ENCODE measurements at regions not wholly inside any gene's neighbourhood (a gene's known extent, or its start where the extent isn't known, plus 50 kb on each side); places are given as distances from the start of the nearest gene placed in this dataset.

DNA sequence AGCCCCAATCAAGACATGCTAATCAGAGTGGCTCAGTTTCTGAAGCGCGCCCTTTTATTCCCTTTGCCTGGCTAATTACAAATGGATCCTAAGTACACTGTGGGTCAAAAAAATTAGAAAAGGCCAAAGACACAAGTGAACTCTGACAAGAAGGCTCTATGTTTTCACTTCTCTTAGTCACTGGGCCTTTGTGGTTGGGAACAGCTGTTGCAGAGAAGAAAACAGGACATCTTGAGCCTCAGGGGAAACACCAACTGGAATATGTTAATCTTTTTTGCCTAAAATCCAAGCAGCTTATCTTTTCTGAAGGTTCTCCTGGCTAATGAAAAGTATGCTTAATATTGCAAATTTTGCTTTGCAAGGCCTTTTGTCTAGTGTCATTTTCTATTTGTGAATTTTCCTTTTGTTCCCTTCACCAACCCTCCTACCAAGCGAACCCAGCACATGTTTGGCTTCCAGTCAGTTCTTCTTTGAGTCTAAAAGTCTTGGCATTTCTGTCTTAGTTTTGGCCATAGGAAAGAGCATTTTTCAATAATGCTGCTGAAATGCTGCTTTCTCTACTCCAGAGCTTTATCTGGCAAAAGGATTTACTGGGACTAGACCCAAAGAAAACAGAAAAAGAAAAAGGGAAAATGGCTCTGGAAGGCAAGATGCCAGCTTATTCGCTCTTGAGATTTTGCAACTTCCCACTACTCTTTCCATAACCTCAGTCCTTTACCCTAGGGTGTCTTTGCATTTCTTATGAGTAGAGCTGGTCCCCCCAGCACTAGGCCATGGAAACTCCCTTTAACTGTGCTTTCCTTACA, 440.2 kb upstream of the ST6GAL2 start:
- Mint-ChIP-seq H3K4me3 (no peak overlapping the region), H3K9me3 (peaks cover 2 to 32% (median 17%) of the 10 kb centered on the region in 9 donors), H3K27me3 (no peaks in the 10 kb centered on the region), H3K4me1 (no peaks in the 10 kb centered on the region), H3K36me3 (peaks cover 0 to 6% (median 0%) of the 10 kb centered on the region in 3 donors), H3K27ac (no peak overlapping the region)
- POLR2A ChIA-PET: no interaction called here
- ATAC-seq (no peak), DNase-seq (no peak)

DNA sequence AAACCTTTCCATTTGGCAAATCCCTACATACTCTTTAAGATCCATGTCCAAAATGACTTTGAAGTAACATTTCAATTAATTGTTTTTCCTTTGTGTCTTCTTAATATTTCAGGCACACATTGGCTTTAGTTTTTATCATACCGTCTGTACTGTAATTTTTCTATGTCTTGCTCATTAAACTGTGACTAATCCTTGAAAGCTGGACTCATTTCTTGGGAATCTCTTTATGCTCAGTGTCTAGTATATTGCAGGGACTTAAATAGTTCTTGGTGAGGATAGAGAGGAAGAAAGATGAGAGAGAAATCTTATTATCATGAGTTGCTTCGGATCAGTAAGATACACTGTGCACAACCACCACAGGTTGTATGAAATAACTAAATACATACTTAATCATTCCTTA, 448.3 kb upstream of the ST6GAL2 start:
- Mint-ChIP-seq H3K4me3 (no peak overlapping the region), H3K36me3 (no peaks in the 10 kb centered on the region), H3K4me1 (no peaks in the 10 kb centered on the region), H3K27me3 (peaks cover 0 to 6% (median 0%) of the 10 kb centered on the region in 5 donors), H3K9me3 (peaks cover 0 to 38% (median 11%) of the 10 kb centered on the region in 9 donors), H3K27ac (no peak overlapping the region)
- ATAC-seq (no peak), DNase-seq (no peak)
- POLR2A ChIA-PET: no interaction called here

DNA sequence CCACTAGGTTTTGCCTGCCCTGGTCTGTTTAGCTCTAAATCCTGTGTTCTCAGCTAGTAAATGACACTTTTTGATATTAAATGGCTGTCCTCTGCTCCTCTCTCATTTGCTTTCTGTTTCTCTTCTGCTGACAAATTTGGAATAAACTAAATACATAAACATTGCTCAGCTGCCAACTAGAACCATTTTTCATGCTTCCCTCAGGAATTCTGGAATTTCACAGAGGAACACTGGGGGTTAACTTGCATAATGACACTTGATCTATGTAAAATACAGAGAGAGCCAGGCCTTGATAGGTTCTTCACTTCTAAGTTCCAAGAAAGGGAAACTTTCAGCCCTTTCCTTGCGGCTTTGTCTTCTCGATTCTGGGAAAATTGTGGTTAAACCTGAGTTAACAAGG, 450.6 kb upstream of the ST6GAL2 start:
- Mint-ChIP-seq H3K27ac (no peak overlapping the region), H3K36me3 (no peaks in the 10 kb centered on the region), H3K4me3 (no peak overlapping the region), H3K4me1 (no peaks in the 10 kb centered on the region), H3K9me3 (peaks cover 0 to 42% (median 6%) of the 10 kb centered on the region in 9 donors), H3K27me3 (peaks cover 0 to 6% (median 0%) of the 10 kb centered on the region in 5 donors)
- POLR2A ChIA-PET: no interaction called here
- DNase-seq: no peak
- ATAC-seq: no peak

DNA sequence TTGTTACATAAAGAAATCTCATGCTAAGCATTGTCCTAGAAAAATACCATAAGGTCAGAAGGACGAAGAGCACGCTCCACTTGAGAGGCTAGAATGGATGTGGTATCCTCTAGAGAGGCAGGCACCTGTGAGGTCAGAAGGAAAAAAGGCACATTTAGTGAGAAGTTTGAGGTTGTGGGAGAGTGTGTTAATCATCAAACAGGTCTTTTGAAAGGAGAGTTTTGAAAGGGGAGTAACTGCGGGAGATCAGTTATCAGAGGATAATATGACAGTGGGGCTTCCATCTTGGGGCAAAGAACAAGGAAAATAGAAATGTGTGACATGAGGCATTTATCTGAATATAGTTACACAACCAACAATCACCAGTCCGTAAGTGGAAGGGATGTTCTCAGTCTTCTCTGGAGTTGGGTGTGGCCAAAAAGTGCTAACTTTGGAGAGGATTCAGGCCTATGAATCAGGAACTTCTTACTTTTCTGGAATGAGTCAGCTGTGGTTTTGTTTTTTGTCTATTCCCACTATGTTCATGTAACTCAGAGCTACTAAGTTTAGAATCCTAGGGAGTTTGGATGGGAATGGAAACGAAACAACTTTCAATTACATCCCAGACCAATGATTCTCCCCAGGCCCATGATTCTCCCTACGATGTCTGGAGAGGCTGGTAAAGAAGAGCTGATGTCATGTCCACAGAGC, 451.4 kb upstream of the ST6GAL2 start:
- ATAC-seq: no peak

DNA sequence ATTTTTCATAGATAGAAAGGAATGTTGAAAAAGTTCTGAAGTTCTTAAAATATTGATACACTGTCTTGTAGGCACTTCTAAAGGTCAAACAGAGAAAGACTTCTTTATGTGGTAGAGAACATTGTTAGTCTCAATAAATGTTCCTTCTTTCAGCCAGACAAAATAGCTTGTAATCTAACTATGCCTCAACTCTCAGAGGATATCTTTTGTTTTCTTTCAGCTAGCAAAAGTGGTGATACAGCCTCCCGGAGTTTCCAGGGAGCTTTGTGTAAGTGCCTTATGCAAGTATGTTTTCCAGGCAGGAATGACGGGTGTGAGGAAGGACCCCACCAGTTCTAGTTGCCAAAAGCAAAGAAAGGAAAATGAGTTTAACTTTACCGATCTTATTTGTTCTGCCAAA, 452.1 kb upstream of the ST6GAL2 start:
- POLR2A ChIA-PET: no interaction called here
- Mint-ChIP-seq H3K4me3 (no peak overlapping the region), H3K4me1 (no peaks in the 10 kb centered on the region), H3K27me3 (peaks cover 0 to 6% (median 0%) of the 10 kb centered on the region in 5 donors), H3K36me3 (no peaks in the 10 kb centered on the region), H3K9me3 (peaks cover 0 to 33% (median 4%) of the 10 kb centered on the region in 9 donors), H3K27ac (no peak overlapping the region)
- DNase-seq (no peak), ATAC-seq (no peak)

More for the DNA sequence above, 451.4 kb upstream of the ST6GAL2 start:
- no peak for DNase-seq
- Mint-ChIP-seq H3K36me3 (no peaks in the 10 kb centered on the region), H3K27ac (no peak overlapping the region), H3K4me3 (no peak overlapping the region), H3K27me3 (peaks cover 0 to 6% (median 0%) of the 10 kb centered on the region in 5 donors), H3K4me1 (no peaks in the 10 kb centered on the region), H3K9me3 (peaks cover 0 to 40% (median 3%) of the 10 kb centered on the region in 9 donors)
- POLR2A ChIA-PET: no interaction called here

DNA sequence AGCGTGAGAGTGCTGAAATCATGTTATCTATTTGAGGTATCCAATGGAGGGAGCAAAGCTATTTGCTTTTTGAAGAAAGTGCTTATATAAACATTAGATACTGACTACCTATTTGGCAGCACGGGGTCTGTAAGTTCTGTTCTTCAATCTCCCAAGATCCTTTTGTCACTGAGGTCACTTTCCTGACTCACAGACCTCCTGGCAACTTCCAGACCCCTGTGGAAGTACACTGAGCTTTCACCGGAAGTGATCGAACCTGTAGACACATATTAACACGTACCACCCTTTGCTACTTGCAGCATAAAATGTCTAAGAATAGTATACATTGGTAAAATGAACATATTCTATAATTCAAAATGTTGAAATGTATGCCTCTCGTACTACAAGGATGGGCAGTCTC, 452.6 kb upstream of the ST6GAL2 start:
- POLR2A ChIA-PET: no interaction called here
- Mint-ChIP-seq H3K36me3 (no peaks in the 10 kb centered on the region), H3K4me1 (no peaks in the 10 kb centered on the region), H3K9me3 (peaks cover 0 to 33% (median 4%) of the 10 kb centered on the region in 9 donors), H3K4me3 (no peak overlapping the region), H3K27me3 (peaks cover 0 to 6% (median 0%) of the 10 kb centered on the region in 5 donors), H3K27ac (no peak overlapping the region)
- DNase-seq: no peak
- no peak for ATAC-seq

DNA sequence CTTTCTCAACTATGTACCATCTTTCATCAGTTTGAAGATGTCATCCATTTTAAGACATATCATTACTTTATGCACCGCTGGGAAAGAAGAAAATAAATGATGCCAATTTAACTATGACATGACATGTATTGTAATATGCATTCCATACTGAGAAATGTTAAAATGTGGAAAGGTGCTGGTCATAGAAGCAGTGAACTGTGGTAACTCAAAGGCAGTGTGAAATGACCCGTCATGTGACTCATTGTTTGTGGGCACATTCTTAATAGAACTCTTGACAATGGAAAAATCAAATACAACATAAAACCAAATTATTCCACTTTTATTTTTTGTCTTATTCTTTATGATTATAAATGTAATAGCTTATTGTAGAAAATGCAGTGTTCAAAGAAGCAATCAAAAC, 455.0 kb upstream of the ST6GAL2 start:
- no peak overlapping the region for H3K4me3 Mint-ChIP-seq
- no peaks in the 10 kb centered on the region for H3K4me1 Mint-ChIP-seq
- no peak for DNase-seq
- no peak overlapping the region for H3K27ac Mint-ChIP-seq
- H3K27me3 Mint-ChIP-seq: peaks cover 0 to 6% (median 0%) of the 10 kb centered on the region in 5 donors
- no peak for ATAC-seq
- H3K9me3 Mint-ChIP-seq: peaks cover 0 to 33% (median 4%) of the 10 kb centered on the region in 9 donors
- no peaks in the 10 kb centered on the region for H3K36me3 Mint-ChIP-seq
- POLR2A ChIA-PET: no interaction called here

DNA sequence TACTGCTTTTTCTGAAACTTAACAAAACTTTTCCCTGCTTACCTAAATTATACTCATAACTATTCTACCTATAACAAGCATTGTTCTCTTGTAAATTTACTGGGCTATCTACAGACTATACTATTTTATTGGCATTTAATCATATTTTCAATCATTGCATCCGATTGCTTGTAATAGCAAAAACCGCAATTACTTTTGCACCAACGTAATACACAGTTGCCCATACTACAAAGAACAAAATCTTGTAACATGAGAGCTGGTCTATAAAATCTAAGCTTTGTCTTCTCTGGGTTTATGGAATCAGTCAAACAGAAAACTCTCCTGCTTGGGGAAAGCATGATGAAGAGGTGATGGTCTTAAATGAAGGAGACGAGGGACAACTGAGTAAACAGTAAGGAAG, 463.4 kb upstream of the ST6GAL2 start:
- peaks cover 0 to 19% (median 11%) of the 10 kb centered on the region in 9 donors for H3K9me3 Mint-ChIP-seq
- no peaks in the 10 kb centered on the region for H3K36me3 Mint-ChIP-seq
- peaks cover 0 to 1% (median 0%) of the 10 kb centered on the region in 5 donors for H3K27me3 Mint-ChIP-seq
- no peak overlapping the region for H3K4me3 Mint-ChIP-seq
- no peaks in the 10 kb centered on the region for H3K4me1 Mint-ChIP-seq
- ATAC-seq (no peak), DNase-seq (no peak)
- POLR2A ChIA-PET: no interaction called here
- H3K27ac Mint-ChIP-seq: peak overlapping the region in 1 of 10 donors; percentile 60

DNA sequence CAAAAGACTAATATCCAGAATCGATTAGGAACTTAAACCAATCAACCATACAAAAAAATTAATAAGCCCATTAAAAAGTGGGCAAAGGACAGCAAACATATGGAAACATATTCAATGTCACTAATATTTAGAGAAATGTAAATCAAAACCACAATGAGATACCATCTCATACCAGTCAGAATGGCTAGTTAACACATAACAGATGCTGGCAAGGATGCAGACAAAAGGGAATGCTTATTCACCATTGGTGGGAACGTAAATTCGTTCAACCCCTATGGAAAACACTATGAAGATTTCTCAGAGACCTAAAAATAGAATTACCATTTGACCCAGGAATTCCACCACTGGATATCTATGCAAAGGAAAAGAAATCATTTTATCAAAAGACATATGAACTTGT, 468.2 kb upstream of the ST6GAL2 start:
- no peak overlapping the region for H3K4me3 Mint-ChIP-seq
- H3K4me1 Mint-ChIP-seq: no peaks in the 10 kb centered on the region
- no peaks in the 10 kb centered on the region for H3K36me3 Mint-ChIP-seq
- DNase-seq (no peak), ATAC-seq (no peak)
- peaks cover 0 to 1% (median 0%) of the 10 kb centered on the region in 5 donors for H3K27me3 Mint-ChIP-seq
- H3K27ac Mint-ChIP-seq: no peak overlapping the region
- POLR2A ChIA-PET: no interaction called here
- H3K9me3 Mint-ChIP-seq: peaks cover 0 to 18% (median 9%) of the 10 kb centered on the region in 9 donors

DNA sequence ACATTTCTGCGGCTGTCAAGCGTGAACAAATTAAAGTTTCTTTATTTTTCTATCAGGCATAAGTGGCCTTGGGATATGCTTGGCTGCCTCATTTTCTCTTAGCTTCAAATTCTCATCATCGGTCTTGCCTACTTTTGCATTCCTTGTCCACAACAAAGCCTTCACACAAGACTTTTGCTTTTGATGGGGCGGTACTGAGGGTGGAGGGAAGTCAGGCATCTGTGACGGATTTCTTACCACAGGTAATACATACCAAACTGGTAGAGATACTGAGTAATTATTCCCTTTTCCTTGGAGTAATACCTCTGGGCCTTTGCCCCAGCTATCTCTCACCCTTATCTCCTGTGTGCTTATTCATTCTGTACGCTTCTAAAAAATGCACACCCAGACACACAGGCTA, 468.3 kb upstream of the RGPD4 start:
- Mint-ChIP-seq H3K27ac (no peak overlapping the region), H3K27me3 (no peaks in the 10 kb centered on the region), H3K4me1 (no peaks in the 10 kb centered on the region), H3K36me3 (no peaks in the 10 kb centered on the region), H3K4me3 (no peak overlapping the region), H3K9me3 (peaks cover 0 to 11% (median 3%) of the 10 kb centered on the region in 9 donors)
- ATAC-seq (no peak), DNase-seq (no peak)
- POLR2A ChIA-PET: no interaction called here

DNA sequence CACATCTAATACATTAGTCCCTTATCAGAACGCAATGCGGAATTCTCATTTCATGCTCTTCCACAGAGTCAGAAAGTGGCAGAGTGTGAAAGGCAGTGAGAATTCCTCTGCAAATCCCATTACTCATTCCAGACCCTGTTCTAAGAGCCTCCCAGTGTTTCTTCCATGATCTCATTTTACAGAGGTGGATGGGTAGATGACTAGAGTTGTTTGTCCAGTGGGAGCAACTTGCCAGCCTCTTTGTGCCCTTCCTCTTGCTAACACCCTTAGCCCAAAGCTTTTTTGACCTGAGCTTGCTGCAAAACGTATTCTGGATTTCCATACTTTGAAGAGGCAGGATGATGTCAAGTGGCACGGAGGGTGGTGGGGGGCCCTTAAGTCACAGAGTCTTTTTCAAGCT, 467.7 kb upstream of the RGPD4 start:
- Mint-ChIP-seq H3K27me3 (no peaks in the 10 kb centered on the region), H3K36me3 (no peaks in the 10 kb centered on the region)

DNA sequence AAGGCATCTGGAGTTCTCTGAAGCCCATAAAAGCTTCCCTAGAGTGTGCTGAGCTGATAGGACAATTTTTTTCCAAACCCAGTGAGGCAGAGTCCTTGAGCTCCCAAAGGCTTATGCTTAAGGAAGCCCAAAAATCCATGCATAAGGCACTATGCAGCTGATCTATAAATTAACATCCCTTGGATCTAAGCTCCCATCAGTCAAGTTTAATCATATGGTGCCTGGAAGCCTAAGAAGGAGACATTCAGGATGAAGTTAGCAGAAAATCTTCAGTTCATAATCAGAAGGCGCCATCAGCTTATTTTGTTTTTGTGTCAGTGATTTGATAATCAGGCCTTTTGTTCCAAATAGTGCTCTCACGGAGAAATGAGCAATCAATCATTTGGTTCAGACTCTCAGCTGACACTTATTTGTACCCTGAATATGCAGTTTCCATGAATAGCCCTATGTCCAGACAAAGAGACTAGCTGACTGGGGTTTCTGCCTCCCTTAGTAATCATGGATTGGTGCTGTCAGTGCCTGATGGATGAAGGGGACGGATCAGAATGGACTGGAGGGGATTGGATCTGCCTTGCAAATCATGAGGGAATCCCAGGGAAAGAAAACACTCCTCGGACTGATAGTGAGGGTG, 464.8 kb upstream of the RGPD4 start:
- no peak overlapping the region for H3K27ac Mint-ChIP-seq
- no peaks in the 10 kb centered on the region for H3K27me3 Mint-ChIP-seq
- no peak for ATAC-seq
- H3K9me3 Mint-ChIP-seq: peaks cover 0 to 30% (median 2%) of the 10 kb centered on the region in 9 donors
- POLR2A ChIA-PET: no interaction called here
- H3K4me3 Mint-ChIP-seq: no peak overlapping the region
- H3K4me1 Mint-ChIP-seq: no peaks in the 10 kb centered on the region
- DNase-seq: no peak
- H3K36me3 Mint-ChIP-seq: no peaks in the 10 kb centered on the region

More for the DNA sequence above, 467.7 kb upstream of the RGPD4 start:
- H3K4me1 Mint-ChIP-seq: no peaks in the 10 kb centered on the region
- POLR2A ChIA-PET: no interaction called here
- peak overlapping the region in 1 of 10 donors; percentile 46 for H3K27ac Mint-ChIP-seq
- H3K9me3 Mint-ChIP-seq: peaks cover 0 to 18% (median 2%) of the 10 kb centered on the region in 9 donors
- no peak overlapping the region for H3K4me3 Mint-ChIP-seq
- DNase-seq (no peak), ATAC-seq (no peak)

DNA sequence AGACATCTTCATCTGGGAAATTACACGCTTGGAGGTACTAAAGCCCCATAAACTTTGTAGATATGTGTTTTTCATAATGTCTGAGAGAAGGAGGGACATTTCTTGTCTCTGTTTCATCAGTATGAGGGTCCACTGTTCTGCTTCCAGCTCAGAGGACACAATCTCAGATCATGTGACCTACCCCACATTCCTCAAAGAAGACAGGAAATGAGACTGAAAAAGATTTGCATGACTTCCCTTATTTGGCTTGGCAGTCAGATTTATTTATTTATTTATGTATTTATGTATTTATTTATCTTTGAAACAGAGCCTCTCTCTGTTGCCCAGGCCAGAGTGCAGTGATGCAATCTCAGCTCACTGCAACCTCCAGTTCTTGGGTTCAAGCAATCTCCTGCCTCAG, 463.7 kb upstream of the RGPD4 start:
- ATAC-seq (no peak), DNase-seq (no peak)
- Mint-ChIP-seq H3K27me3 (no peaks in the 10 kb centered on the region), H3K4me1 (no peaks in the 10 kb centered on the region), H3K9me3 (peaks cover 0 to 30% (median 2%) of the 10 kb centered on the region in 9 donors), H3K4me3 (no peak overlapping the region), H3K36me3 (no peaks in the 10 kb centered on the region), H3K27ac (no peak overlapping the region)
- POLR2A ChIA-PET: no interaction called here

All from naive thymus-derived CD8-positive, alpha-beta T cell (primary cell).